Activated naive CD8-positive, alpha-beta T cell (primary cell): ENCODE measurements at regions not wholly inside any gene's neighbourhood (a gene's known extent, or its start where the extent isn't known, plus 50 kb on each side); places are given as distances from the start of the nearest gene placed in this dataset.
"Not testable (repeated sequence)": the region's sequence is repeated elsewhere in the genome, so short reads cannot be mapped to it uniquely, and the experiment has no call there.

Experiments used
- H3K27ac Mint-ChIP-seq: one replicate; pipeline ENCODE4 v1.8.0; 2021; ENCODE audit warnings: mixed read lengths
- H3K27me3 Mint-ChIP-seq: one replicate; pipeline ENCODE4 v1.8.0; 2021; ENCODE audit warnings: mixed read lengths
- H3K36me3 Mint-ChIP-seq: one replicate; pipeline ENCODE4 v1.8.0; 2021; ENCODE audit warnings: mixed read lengths
- H3K4me1 Mint-ChIP-seq: one replicate; pipeline ENCODE4 v1.8.0; 2021; ENCODE audit warnings: low read depth, mixed read lengths
- H3K4me3 Mint-ChIP-seq: one replicate; pipeline ENCODE4 v1.8.0; 2021; ENCODE audit warnings: mild to moderate bottlenecking, mixed read lengths
- H3K9me3 Mint-ChIP-seq: one replicate; pipeline ENCODE4 v1.8.0; 2021; ENCODE audit warnings: low read depth, mixed read lengths

DNA sequence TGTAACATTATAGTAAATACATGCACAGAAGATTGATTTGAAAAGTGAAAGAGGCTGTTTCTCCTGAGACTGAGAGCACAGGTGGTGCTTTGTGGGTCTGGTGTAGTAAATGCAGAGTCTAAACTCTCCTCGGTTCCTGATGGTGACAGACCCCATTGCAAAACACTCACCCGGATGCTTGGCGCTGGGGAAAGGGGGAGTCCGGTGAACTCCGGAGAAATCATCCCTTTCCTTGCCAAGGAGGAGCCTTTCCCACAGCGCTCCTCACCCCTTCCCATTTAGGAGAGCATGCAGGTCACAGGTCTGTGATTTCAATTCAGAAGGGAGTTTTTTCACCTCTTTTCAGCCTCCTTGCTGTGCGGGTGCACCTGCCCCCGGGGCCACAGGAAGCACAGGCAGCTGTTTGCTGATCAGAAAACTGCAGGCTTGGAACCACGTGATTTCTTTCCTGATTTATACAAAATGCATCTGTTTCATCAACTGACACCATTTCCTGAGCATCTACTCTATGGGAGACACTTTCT is 75.6 kb upstream of the LYZL2 start:
- peaks cover 58% of the 10 kb centered on the region for H3K4me1 Mint-ChIP-seq
- H3K9me3 Mint-ChIP-seq, result no peaks in the 10 kb centered on the region
- H3K4me3 Mint-ChIP-seq, result peak overlapping the region; percentile 90

GRCh38 chr10:30704601-30705100 is 75.1 kb upstream of the LYZL2 start:
- H3K27me3 Mint-ChIP-seq, H3K36me3 Mint-ChIP-seq, H3K9me3 Mint-ChIP-seq: not testable (repeated sequence)
- peak overlapping the region; percentile 99 for H3K27ac Mint-ChIP-seq
- H3K4me3 Mint-ChIP-seq, result peak overlapping the region; percentile 90
- H3K4me1 Mint-ChIP-seq, result peaks cover 63% of the 10 kb centered on the region

More for the DNA sequence above, 75.6 kb upstream of the LYZL2 start:
- Mint-ChIP-seq H3K36me3 (no peaks in the 10 kb centered on the region), H3K27ac (peak overlapping the region; percentile 99), H3K27me3 (no peaks in the 10 kb centered on the region)

- Mint-ChIP-seq H3K4me1 (peaks cover 67% of the 10 kb centered on the region), H3K4me3 (peak overlapping the region; percentile 90), H3K36me3 (no peaks in the 10 kb centered on the region), H3K27me3 (no peaks in the 10 kb centered on the region), H3K9me3 (no peaks in the 10 kb centered on the region), H3K27ac (peak overlapping the region; percentile 99)
Measured at GRCh38 chr10:30704026-30704600, 74.6 kb upstream of the LYZL2 start.

GRCh38 chr10:30703446-30703845 is 73.9 kb upstream of the LYZL2 start:
- H3K36me3 Mint-ChIP-seq, H3K9me3 Mint-ChIP-seq, H3K27me3 Mint-ChIP-seq: not testable (repeated sequence)
- Mint-ChIP-seq H3K27ac (peak overlapping the region; percentile 99), H3K4me3 (peak overlapping the region; percentile 90), H3K4me1 (peaks cover 71% of the 10 kb centered on the region)

GRCh38 chr10:30702860-30703259 is 73.3 kb upstream of the LYZL2 start:
- no peaks in the 10 kb centered on the region for H3K9me3 Mint-ChIP-seq
- H3K27me3 Mint-ChIP-seq, result no peaks in the 10 kb centered on the region
- peak overlapping the region; percentile 75 for H3K4me3 Mint-ChIP-seq
- H3K4me1 Mint-ChIP-seq, result peaks cover 77% of the 10 kb centered on the region
- H3K27ac Mint-ChIP-seq, result peak overlapping the region; percentile 99
- no peaks in the 10 kb centered on the region for H3K36me3 Mint-ChIP-seq

DNA sequence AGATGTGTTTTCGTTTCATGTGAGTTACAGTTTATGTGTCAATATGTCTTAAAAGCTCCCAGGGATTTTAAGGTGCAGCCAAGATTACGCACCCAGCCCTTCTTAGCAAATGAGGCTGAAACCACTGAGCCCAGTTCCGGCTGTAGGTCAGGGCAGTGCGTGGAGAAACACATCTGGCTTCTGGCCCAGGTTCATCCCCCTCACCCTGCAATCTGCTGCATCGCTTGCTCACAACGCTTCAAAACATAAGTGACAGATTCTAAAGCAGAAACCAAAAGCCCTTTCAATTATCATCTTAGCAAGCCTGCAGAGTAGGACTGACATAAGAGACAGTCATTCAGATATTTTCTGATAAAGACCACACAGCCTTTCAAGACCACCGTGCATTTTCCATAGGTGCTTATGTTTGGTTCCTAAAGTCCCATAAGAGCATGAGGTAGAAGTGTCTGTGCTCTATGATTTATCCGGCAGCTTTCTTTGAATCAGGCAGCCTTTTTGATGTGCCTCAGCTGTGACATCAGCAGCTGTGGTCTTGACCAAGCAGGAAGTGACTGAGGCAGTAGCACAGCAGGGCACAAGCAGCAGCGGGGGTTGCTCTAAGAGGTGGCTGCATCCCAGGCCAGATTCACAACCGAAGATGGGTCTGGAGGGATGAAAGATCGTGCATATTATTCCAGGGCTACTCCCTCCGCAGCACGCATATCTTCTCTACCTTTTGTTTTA is 72.1 kb upstream of the LYZL2 start:
- Mint-ChIP-seq H3K27me3 (no peaks in the 10 kb centered on the region), H3K27ac (peak overlapping the region; percentile 87), H3K36me3 (no peaks in the 10 kb centered on the region), H3K9me3 (no peaks in the 10 kb centered on the region), H3K4me1 (peaks cover 86% of the 10 kb centered on the region), H3K4me3 (peak overlapping the region; percentile 64)

DNA sequence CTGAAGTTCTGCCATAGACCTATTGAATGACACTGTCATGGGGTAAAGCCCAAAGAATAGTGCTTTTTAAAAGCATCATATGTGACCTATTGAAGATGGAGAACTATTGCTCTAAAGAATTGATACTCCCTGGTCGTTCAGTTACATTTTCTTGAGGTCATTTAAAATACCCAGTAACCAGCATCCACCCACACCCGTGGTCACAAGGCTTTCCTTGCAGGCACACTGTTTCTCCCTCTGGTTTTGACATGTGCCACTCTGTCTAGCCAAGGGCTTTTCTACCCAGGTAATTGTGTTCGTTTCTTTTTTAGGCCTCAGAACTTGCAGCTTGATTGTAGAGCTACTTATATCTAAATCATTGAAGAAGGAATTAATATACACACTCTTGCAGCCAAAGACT is 68.3 kb upstream of the LYZL2 start:
- Mint-ChIP-seq H3K27ac (peak overlapping the region; percentile 92), H3K9me3 (no peaks in the 10 kb centered on the region), H3K36me3 (no peaks in the 10 kb centered on the region), H3K27me3 (no peaks in the 10 kb centered on the region), H3K4me1 (peaks cover 78% of the 10 kb centered on the region), H3K4me3 (peak overlapping the region; percentile 22)

DNA sequence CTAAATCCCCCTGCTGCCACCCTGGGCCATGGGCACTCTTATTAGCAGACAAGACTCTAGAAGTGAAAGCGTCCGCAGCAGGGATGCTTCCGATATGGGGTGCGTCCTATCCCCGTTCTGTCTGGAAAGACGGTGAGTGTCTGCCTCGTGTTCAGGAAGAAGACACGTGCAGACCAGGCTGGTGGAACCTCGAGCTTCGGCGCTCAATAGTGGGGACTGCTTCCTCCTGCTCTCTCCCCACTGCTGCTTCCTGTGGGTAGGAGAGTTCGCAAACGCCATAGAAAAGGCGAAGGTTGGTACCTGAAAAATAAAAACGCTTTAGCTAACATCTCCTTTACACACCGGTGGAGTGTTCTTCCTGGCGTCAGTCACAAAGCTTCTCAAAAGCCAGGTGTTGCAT is 67.7 kb upstream of the LYZL2 start:
- H3K36me3 Mint-ChIP-seq, H3K27me3 Mint-ChIP-seq, H3K9me3 Mint-ChIP-seq: not testable (repeated sequence)
- H3K4me3 Mint-ChIP-seq, result peak overlapping the region; percentile 22
- peak overlapping the region; percentile 92 for H3K27ac Mint-ChIP-seq
- peaks cover 73% of the 10 kb centered on the region for H3K4me1 Mint-ChIP-seq

DNA sequence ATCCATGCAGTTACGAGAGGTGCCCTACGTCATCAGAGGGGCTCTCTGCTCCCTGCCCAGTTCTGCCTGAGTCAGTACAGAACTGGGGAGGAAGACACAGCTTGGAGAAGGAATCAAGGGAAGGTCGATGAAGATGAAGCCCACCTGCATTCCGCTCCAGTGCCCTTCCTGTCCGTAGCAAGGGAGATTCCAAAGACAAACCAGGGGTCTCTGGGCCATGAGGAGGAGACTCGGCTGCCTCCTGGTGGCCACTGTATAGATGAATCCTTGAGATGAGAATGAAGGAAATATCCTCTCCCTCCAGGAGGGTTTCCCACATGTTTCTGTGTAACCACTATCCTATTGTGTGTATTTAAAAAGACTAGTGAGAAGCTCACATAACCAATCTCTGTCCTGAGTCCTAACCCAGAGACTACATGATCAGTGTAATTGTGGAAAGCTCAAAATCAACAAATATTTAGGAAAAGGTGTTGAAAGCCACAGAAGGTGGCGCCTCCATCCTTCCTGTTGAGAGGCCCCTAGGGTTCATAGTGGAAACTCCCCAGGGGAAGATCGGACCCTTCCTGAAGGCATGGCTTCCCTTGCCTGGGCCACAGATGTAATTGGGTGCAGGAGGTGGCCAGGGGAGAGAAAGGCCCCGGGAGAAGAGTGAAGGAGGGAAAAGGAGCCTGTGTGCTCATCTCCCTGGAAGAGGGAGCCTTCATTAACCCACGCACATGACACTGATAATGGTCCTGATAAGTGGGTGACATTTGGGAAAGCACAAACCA is 67.0 kb upstream of the LYZL2 start:
- Mint-ChIP-seq H3K4me3 (peak overlapping the region; percentile 66), H3K27ac (peak overlapping the region; percentile 93)
- not testable (repeated sequence) for H3K36me3 Mint-ChIP-seq

GRCh38 chr10:30695481-30696236 is 66.1 kb upstream of the LYZL2 start:
- Mint-ChIP-seq H3K4me3 (peak overlapping the region; percentile 66), H3K27ac (peak overlapping the region; percentile 93), H3K4me1 (peaks cover 60% of the 10 kb centered on the region)
- H3K36me3 Mint-ChIP-seq, H3K27me3 Mint-ChIP-seq, H3K9me3 Mint-ChIP-seq: not testable (repeated sequence)

More for the DNA sequence above, 67.0 kb upstream of the LYZL2 start:
- H3K9me3 Mint-ChIP-seq, H3K27me3 Mint-ChIP-seq: not testable (repeated sequence)
- peaks cover 69% of the 10 kb centered on the region for H3K4me1 Mint-ChIP-seq

- Mint-ChIP-seq H3K4me1 (peaks cover 50% of the 10 kb centered on the region), H3K9me3 (no peaks in the 10 kb centered on the region), H3K27ac (peak overlapping the region; percentile 80), H3K4me3 (no peak overlapping the region), H3K27me3 (no peaks in the 10 kb centered on the region), H3K36me3 (no peaks in the 10 kb centered on the region)
Measured at GRCh38 chr10:30694518-30695228, 65.1 kb upstream of the LYZL2 start.

DNA sequence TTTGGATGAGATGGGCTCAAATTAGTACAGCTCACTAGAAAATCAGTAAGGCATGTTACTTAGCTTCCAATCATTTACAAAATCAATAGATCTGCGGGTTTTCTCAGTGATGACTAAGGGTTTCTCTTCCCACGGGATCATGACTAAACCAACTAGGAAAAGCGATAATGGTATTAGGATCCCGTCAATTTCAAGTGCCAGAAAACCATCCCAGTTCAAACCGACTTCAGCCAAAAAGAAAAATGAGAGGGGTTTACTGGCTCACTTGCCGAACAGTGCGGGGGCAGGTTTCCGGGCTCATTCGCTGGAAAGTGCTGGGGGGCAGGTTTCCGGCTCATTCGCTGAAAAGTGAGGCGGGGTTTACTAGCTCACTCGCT is 62.1 kb upstream of the LYZL2 start:
- peaks cover 32% of the 10 kb centered on the region for H3K4me1 Mint-ChIP-seq
- peaks cover 4% of the 10 kb centered on the region for H3K27me3 Mint-ChIP-seq
- no peak overlapping the region for H3K27ac Mint-ChIP-seq
- no peaks in the 10 kb centered on the region for H3K9me3 Mint-ChIP-seq
- H3K4me3 Mint-ChIP-seq, result no peak overlapping the region
- no peaks in the 10 kb centered on the region for H3K36me3 Mint-ChIP-seq

GRCh38 chr10:30690948-30691638 is 61.5 kb upstream of the LYZL2 start:
- not testable (repeated sequence) for H3K4me3 Mint-ChIP-seq, H3K27me3 Mint-ChIP-seq, H3K27ac Mint-ChIP-seq, H3K36me3 Mint-ChIP-seq, H3K9me3 Mint-ChIP-seq
- peaks cover 32% of the 10 kb centered on the region for H3K4me1 Mint-ChIP-seq

DNA sequence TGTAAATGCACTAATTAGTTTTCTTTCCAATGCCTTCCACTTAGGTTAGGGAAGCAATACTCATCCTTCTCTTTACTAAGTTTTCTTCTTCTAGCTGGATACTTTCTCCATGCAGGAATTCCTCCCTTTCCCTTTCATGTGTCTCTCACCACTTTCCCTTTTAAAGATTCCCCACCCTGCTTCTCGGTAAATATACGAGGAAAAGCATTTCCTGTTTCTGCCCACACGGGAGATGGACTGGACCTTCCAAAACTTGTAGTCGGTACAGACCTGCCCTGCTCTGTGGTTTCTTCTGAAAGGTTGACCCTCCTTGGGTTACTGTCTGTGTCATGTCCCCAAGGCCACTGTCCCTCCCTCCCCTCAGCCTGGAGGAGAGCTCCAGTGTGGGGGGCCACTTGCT is 58.9 kb upstream of the LYZL2 start:
- H3K4me3 Mint-ChIP-seq, result no peak overlapping the region
- H3K36me3 Mint-ChIP-seq, result no peaks in the 10 kb centered on the region
- peaks cover 21% of the 10 kb centered on the region for H3K4me1 Mint-ChIP-seq
- no peaks in the 10 kb centered on the region for H3K9me3 Mint-ChIP-seq
- peaks cover 16% of the 10 kb centered on the region for H3K27me3 Mint-ChIP-seq
- peak overlapping the region; percentile 28 for H3K27ac Mint-ChIP-seq
